GM19463 (cell line): ENCODE measurements at regions not wholly inside any gene's neighbourhood (a gene's known extent, or its start where the extent isn't known, plus 50 kb on each side); places are given as distances from the start of the nearest gene placed in this dataset.
"Not testable (repeated sequence)": the region's sequence is repeated elsewhere in the genome, so short reads cannot be mapped to it uniquely, and the experiment has no call there.

Experiments
- ATAC-seq: cut with Tn5 transposase; IDR thresholded peaks from one replicate; pipeline ENCODE4 v1.9.1; 2021; ENCODE audit warnings: mild to moderate bottlenecking, moderate library complexity; ENCODE audit not compliant: unreplicated experiment

DNA sequence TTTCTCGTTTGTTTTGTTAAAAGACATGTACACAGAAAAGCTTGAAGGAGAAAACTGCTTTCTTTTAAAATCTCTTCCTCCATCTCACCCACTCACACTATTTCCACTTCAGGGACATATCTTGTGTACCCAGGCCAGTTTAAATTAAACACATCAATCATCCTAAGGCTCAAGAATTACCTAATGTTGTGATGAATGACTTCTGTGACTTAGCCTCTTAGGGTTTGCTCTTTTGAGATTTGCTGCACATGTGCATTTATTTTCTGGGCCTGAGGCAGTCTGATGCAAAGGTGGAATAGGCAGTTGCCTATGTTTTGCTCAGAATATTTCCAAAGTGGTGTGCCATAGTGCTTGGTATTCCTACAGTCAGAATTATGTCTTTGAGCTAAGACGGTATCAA is 439.9 kb upstream of the CHD1 start:
- no peak for ATAC-seq

GRCh38 chr5:99355881-99356280 is 427.1 kb upstream of the CHD1 start:
- no peak for ATAC-seq

DNA sequence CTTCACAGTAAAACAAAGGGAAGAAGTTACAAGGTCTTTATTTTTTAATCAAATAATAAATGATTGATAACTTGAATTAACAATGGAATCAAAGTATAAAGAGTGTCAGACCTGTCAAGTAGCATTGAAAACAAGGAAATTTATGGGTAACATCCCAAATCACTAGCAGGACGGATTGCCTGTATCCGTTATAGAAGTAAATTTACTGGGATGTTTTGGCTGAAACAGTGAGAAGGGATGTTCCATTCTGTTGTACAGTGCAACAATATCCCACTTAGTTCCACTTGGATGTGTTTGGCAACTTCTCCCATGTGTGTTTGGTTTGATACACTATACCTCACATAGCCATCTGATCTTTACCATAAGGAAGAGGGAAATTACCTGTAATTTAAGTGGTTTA is 421.0 kb upstream of the CHD1 start:
- ATAC-seq, result no peak

- ATAC-seq, result no peak
Observed at GRCh38 chr5:99348597-99348996, 419.8 kb upstream of the CHD1 start.

DNA sequence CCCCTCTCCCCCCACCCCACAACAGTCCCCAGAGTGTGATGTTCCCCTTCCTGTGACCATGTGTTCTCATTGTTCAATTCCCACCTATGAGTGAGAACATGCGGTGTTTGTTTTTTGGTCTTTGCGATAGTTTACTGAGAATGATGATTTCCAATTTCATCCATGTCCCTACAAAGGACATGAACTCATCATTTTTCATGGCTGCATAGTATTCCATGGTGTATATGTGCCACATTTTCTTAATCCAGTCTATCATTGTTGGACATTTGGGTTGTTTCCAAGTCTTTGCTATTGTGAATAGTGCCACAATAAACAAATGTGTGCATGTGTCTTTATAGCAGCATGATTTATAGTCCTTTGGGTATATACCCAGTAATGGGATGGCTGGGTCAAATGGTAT is 411.0 kb upstream of the CHD1 start:
- not testable (repeated sequence) for ATAC-seq

- ATAC-seq, result no peak
Observed at GRCh38 chr5:99334936-99335335, 406.1 kb upstream of the CHD1 start.

GRCh38 chr5:99331061-99331460 is 402.3 kb upstream of the CHD1 start:
- ATAC-seq, result no peak

DNA sequence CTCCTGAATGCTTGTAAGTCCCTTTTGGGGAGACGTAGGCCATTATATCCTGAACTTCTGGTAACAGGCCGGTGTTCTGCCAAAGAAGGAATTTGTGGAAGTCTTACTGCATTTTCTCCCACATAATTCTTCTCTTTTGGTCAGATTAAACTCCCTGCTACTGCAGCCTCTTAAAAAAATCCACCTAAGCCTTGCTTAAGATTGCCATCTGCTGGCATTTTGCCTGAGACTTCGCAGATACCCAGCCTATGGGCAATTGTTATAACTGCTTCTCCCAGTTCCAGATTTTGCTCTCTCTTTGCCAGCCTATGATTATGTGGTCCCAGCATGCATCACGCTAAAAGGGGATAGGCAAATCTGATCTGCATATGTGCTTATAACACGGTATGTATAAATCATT is 391.6 kb upstream of the CHD1 start:
- ATAC-seq, result no peak

DNA sequence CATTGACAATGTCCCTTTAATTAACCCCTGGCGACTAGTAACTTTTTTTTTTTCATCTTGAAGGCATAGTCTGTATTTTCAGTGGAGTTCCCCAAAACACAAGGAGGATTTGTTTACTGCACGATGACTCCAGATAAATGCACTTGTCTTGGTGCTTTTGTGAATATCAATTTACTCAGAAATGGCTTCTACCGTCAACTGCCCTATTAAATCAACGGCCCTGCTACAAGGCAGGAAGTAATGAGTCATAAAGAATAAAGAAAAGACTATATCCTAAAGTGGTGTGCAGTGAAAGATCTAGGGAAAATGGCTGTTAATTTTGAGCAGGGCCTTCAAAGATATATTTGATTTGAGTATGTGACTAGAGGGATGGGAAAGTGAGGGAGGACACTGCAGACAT is 388.3 kb upstream of the CHD1 start:
- ATAC-seq, result no peak

GRCh38 chr5:99316484-99316883 is 387.7 kb upstream of the CHD1 start:
- ATAC-seq, result no peak

DNA sequence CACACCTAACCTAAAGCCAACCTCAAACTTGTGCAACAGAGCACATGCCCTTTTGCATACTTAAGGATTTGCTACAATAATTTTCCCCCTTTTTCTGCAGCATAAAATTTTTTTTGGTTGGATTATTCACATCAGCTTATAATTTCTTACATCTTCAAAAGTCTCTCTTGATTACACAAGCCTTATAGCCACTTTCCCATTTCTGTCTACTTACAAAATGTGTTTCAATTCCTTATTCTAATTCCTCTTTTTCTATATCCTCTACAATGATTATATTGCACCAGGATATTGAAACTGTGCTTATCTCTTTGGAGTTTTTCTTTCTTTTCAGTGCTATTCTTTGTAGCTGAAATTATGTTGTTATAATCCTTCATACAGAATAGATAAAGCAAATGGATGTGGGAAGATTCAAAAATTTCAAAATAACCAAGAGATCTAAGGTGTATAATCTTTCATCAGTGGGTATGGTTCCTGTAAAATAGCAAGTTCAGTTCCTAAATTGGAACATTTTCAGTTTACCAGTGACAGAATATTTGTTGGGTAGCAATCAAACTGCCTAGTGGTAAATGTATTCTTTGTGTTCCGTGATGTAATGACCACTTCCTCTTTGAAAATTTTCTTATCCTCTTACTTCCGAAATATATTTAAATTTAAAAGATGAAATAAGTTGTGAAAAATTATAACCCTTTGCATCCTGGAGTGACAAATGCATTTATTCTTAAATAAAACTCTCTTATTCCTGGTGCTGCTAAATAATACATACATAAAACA is 386.8 kb upstream of the CHD1 start:
- ATAC-seq, result no peak

DNA sequence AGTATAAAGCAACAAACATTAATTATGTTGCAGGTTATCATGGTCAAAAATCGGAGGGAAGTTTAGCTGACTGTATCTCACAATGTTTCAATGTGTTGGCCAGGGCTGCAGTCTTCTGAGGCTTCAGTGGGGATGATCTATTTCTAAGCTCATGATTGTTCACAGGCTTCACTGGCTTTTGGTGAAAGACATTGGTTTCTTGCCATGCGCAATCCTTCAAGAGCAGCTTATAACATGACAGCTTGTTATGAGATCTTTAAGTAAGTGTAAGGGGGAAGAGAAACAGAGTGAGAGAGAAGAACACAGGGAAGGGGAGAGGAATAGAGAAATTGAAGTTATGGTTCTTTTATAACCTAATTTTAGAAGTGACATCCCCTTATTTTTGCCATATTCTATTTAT is 385.9 kb upstream of the CHD1 start:
- no peak for ATAC-seq

DNA sequence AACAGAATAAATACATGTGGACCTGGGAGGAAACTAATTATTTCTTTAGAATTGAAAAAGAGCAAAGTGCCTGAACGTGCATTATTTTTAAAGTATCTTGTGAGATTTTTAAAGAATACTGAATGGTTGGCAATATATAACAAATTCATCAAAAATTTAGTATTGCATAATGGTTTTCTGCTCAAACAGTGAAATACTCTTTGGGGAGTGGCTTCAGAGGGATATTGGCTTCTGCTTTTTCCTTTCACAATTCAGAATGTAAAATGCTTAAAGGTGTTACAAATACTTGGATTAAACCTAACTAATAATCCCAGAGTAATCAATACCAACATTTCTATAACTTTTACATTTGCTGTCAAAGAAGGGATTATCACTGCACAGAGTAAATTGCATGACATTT is 379.3 kb upstream of the CHD1 start:
- no peak for ATAC-seq

- no peak for ATAC-seq
Observed at GRCh38 chr5:99305045-99305580, 376.3 kb upstream of the CHD1 start.

DNA sequence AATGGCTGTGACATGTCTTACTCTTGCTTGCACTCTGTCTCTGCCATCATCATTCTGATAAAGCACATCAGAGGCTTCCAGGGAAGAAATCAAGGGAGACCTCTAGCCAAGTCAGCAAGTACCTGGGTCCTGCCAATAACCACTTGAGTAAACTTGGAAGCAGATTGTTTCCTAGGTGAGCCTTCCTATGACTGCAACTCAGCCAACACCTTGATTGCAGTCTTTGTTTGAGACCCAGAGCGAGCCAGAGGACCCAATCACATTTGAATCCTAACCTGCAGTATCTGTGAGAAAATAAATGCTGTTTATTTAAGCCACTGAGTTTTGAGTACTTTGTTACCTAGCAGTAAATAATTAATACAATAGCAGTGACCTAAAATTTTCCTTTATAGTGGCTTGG is 356.8 kb upstream of the CHD1 start:
- no peak for ATAC-seq

DNA sequence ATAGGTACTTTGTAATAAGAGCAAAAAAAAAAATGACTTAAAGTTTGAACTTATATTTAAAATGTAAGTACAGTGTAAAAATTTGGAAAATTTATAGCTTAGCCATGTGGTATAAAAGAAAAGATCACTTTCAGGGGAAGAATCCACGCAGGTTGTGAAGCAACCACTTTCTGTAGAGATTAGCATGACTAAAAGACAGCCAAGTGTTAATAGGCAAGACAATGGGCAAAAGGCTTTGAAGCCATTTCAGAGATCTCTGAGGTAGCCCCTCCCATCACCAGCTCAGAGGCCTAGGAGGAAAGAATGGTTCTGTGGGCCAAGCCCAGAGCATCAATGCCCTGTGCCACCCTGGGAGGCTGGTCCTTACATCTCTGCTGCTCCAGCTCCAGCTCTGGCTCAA is 346.3 kb upstream of the CHD1 start:
- no peak for ATAC-seq

GRCh38 chr5:99272576-99272975 is 343.8 kb upstream of the CHD1 start:
- no peak for ATAC-seq

GRCh38 chr5:99258819-99259218 is 330.0 kb upstream of the CHD1 start:
- no peak for ATAC-seq

DNA sequence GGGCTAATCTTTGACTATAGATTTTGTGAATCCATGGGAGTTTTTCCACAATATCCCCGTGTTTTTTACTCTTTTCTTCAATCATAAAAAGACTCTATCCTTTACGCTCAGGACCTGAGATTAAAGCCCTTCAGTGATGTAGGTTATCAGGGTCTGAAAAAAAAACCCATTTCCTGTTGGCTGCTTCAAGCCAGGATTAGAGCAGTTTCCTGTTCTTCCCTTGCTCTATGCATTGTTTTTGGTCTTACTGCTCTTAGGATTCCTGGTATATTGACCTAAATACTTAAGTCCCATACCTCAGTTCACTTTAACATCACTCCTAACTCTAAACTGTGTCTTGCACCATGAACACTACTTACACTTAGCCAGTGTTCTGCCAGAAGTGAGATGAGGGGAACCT is 319.3 kb upstream of the CHD1 start:
- ATAC-seq, result no peak

GRCh38 chr5:99247346-99247745 is 318.5 kb upstream of the CHD1 start:
- ATAC-seq, result no peak

DNA sequence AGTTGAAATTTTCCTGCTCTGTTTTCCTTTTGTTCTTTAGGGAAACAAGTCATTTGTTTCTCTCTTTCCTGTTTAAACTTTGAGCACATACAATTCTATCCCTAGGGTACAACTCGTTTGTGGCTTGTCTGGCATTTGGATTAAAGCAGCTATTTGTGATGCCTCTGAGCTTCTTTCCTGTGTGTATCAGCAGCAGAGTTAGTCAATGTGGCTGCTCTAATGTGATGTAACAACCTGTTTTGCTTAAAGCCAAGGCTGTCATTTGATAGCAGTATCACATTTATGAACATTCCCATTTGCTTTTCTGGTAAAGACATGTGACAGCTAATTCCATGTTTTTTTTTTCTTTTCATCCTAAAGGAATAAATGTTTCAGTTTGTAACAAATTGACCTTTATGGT is 314.3 kb upstream of the CHD1 start:
- ATAC-seq, result no peak

GRCh38 chr5:99239826-99240360 is 311.1 kb upstream of the CHD1 start:
- ATAC-seq, result no peak
